Hypothalamus (tissue), 51 donors: ENCODE measurements at regions not wholly inside any gene's neighbourhood (a gene's known extent, or its start where the extent isn't known, plus 50 kb on each side); places are given as distances from the start of the nearest gene placed in this dataset.

ENCODE experiments used
- DNase-seq, 51 donors: peaks; one replicate each; lab custom pipeline; 2025; lab: John Stamatoyannopoulos, UW

DNA sequence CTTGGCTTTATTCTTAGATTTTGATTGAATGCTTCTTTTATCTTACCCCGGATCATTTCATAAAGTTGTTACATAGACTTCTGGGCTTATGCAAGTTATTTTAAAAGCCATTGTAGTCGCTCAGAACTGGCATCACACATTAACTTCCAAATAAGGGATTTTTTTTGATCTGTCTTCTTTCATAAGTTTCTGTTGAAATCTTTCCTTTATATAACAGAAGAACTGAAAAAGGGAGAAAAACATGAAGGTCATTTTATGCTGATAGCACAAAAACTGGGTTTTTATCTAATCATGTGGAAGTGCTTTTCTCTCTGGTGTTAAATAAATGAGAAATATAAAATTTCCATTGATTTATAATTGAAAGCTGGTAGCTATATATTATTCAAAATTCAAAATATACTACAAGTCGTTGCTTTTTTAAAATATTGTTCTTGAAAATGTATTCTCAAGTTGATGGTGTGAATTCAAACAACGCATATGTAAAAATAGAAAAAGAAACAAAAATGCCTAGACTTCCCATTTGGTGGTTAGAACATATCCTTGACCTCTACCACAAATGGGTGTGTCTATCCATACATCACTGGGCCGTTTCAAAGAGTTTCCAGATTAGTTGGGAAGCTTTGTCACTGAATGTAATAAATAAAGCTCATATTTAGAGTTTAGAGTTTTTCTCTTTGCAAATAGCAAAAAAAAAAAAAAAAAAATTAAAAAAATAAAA, 258.3 kb upstream of the ZPLD1 start:
- no peak for DNase-seq

DNA sequence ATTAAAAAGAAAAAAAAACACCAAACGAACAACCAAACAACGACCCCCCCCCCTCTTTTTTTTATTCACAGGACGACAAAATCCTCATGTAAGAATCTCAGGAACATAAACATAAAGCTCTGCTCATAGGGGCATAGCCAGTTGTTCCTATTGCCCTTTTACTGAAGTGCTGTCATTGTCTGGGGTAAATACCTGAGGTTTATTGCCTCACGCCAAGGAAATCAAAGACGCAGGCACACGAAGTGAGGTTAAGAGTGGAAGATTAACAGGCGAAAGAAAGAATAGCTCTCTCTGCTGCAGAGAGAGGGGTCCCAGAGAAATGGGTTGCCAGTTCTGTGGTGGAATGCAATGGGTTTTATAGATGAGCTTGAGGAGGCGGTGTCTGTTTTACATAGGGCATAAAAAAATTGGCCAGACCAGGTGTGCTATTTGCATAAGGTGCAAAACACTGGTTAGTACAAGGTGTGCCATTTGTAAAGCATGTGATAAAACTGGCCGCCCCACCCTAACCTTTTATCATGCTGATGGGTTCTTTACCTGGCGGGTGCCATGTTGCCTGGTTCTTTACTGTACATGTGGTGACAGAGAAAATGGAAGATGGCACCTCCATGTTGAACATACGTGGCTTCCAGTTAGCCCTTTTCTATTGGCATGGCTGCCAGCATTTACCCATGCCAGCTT, 257.6 kb upstream of the ZPLD1 start:
- DNase-seq, result no peak

DNA sequence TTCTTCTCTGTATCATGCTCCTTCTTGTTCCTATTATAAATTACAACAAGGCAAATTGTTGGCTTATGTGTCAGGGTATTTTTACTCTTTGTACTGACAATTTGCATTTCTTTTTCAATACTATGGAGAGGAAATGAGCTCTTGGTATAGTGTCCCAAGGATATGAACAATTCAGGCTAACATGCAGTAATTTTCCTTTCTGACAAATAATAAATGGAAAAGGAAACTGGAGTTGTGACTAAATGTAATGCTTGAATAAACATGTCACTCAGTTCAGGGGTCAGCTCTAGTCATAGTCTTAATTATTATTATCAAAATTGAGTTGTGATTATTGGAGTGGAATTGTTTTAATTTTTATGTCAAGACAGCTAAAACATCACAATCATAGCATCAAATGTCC, 256.0 kb upstream of the ZPLD1 start:
- DNase-seq, result no peak

DNA sequence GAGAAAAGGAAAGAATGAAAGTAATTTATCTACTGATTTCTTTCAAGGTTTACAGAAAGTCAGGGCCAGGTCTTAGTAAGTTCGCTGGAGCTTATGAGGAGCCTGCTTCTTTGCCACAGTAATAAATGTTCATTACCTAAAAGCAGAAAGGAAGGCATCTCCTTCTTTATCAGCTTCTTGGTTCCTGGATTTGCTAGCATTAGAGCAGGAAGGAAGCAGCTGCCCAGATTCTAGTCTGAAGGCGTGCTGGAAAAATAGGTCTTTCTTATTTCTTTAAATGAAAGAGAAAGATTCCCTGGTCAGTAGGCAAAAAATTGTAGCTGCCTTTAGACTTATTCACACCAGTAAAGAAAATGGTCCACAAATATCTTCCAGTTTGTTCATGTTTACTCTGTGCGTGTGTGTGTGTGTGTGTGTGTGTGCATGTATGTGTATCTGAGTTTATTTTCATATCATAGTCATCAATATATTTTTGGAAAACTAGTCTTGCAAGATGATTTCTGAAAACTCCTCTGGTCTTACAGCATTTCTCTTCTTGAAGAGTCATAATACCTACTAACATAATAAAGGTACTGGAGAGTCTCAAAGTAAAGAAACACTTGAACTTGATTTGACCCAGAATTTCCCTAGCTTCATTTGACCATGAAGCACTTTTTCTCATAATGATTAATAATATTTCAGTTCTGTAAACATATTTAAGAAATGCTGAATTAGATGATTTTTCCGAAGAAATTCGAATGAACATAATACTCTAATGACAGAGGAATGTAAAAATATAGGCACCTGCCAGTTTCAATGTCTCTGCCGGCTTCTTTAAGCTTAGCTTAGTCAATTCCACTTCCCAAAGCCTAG, 255.3 kb upstream of the ZPLD1 start:
- no peak for DNase-seq

DNA sequence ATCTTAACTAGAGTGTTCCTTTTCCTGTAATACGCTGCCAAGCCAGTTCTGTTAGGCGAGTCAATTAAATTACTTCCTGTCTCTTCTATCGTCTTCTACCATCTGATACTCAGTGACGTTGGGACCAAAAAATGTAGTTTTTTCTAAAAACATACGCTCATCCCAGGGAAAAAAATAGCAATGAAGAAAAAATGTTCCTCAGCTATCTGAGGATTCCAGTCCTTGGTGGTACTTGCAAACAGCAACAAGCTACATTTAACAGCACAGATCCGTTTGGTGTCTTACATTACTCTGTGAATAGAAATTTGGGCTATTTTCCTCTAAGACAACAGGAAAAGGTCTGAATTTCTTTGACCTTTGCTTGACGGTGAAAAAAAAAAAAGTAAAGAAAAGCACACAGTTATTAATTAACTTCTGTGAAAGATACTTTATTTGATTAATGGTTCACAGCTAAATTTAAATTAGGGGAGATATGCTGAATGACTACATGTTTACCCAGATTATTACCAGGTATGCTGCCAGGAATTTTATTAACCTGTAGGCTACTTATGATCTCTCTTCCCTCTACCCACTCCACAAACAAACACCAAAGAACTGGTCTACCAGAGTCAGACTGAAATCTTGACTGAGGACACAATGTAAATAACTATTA, 254.4 kb upstream of the ZPLD1 start:
- DNase-seq, result no peak

DNA sequence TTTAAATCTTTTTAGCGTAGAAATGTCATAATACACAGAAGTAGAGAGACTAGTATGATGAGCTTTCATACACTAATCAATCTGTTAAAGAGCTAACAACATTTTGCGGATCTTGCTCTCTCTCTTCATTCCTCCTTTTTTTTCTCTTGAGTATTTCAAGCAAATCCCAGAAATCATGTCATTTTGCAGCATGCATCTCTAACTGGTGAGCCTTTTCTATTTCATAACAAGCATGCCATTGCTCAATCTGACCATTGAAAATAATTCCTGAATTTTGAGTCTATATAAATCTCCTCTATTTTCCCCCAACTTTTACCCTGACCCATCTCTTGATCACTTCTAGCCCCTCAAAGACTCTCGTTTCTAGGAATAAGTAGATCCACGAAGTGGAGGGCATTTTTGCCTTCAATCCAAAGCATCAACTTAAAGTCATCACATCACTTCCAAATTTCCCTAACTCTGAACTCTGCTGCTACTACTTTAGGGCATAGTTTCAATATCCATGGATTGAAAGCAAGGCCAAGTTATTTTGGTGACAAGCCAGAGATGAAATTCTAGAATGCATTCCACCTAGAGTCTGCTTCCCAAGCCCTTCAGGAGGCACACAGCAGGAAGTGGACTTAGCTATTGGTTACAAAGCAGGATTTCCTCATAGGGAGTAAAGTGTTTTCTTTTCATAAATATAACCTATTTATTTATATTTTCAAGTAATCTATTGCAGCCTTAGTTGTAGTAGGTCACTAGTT, 253.5 kb upstream of the ZPLD1 start:
- no peak for DNase-seq

DNA sequence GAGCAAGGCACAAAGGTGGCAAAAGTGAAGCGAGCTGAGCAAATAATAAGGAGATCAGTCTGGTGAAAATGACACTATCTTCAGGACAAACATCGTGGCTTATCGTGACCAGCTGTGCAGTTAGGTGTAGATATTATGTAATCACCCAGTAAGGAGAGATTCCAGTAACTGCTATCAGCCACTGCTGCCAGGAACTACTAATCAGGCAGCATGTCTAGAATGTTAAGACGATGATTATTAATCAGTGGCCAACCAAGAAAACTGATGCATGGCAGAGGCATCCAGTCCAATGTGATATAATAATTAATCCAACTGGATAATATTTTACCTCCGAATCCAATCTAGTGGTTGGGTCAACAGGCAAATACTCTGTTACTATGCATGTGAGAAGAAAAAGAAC, 252.7 kb upstream of the ZPLD1 start:
- no peak for DNase-seq

DNA sequence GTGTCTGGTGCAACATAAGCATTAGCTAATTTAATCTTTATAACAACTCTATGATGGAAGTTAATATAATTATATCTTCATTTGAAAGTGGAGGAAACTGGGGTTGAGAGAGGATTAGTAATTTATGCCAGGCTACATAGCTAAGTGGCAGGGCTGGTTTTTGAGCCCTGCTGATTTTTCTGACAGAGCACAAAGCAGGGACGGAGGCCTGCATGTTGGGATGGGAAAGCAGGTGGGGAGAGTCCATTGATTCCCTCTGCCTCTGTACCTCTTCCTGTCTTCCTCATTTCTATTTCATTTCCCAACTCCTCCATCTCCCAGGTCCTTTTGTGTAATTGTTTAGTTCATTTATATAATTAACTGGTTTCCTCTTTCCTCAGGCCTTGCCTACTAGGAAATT, 251.6 kb upstream of the ZPLD1 start:
- no peak for DNase-seq

DNA sequence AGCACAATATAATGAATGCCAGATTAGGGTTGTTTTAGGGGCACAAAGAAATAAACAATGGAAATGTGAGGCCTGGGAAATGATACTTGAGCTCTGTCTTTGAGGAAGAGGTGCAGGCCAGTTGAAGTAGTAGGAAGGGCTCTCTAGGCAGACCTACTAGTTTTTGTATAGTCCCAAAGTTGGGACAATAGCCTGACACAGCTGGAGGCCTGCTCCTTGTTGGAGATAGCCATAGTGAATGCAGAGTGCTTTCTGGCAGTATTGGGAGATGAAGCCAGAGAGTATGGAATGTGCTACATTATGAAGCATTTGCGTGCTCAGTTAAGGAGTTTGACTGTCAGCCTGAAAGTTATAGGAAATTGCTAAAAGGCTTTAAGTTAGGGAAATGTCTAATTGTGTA, 251.2 kb upstream of the ZPLD1 start:
- DNase-seq, result no peak

DNA sequence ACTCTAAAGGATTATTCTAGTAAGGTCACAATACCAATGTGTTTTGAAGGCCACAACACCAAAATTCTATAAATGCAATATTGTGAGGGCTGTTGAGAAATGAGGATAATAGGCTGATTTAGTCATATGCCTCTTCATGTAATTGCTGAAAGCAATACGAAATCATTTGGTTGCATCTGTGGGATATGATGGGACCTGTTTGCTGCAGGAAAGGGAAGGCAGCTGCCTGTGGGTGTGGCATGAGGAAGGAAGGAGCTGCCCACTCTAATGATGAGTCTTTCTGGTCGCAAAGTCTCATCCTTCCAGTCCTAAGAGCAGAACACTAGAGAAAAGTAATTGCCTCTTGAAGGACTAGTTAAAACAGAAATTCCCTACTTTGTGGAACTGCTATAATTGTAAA, 245.3 kb upstream of the ZPLD1 start:
- no peak for DNase-seq

DNA sequence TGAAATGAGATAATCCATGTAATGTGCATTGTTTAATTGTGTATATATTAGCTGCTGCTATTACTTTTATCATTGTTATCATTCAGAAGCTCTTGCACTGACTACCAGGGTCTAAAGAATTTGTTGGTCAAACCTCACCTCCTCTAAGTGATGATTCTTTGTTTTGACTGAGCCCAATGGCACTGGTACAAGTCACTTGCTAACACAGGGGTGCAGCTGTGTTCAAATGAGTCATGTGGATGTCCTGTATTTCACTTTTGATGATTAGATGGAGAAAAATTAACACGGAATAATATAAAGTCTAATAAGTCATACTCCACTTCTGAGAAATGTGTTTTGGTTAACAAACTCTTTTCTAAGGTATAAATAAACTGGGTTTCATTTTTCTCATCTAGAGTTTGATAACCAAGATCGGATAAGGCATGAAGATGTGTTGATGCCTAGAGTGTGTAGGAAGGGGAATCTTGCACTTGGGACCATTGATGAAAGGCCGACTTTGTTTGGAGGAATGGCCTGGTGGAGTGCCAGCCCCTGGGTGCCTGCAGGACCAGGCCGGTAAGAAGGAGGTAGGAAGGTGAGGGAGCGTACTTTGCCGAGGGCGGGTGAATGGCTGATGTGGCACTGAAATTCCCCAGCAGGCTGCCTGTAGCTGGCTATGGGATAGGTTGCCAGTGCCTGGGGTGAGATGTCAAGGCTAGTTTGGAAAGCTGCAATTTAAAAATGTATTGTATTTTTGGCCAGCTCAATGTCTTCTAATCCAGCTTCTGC, 244.7 kb upstream of the ZPLD1 start:
- DNase-seq, result no peak

DNA sequence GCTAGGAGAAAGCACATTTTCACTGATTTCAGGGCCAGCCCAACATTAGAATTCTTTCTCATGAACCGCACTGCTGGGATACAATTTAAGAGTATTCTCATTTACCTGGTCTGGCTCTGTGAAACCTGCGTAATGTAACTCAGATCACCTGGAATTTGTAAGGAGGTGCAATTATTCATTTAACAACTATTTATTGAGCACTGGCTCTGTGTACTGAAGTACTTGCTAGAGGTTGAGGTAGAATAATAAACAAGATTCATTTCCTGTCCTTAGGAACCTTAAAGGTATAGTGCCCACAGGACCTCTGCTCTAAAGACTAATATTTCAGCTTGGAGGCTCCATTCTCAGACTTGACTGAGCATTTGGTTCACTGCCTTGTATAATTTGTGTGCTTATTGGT, 242.2 kb upstream of the ZPLD1 start:
- DNase-seq, result no peak

DNA sequence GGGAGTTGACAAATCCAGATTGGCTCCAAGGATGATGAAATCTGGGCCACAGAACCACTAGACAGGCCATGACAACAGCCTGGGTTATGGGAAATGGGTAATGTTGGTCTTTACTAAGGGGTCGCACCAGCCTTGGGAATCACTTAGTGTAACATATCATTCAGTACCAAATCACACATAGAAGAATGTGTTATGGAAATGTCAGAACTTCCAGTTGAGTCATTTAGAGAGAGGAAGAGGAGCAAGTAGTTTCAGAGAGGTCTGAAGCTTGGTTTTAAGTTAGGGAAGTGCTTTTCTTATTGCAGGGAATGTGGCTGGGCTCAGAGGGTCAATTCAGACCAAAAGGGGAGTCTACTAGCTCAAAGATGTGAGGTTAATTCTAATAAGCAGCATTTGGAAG, 241.6 kb upstream of the ZPLD1 start:
- DNase-seq, result no peak

DNA sequence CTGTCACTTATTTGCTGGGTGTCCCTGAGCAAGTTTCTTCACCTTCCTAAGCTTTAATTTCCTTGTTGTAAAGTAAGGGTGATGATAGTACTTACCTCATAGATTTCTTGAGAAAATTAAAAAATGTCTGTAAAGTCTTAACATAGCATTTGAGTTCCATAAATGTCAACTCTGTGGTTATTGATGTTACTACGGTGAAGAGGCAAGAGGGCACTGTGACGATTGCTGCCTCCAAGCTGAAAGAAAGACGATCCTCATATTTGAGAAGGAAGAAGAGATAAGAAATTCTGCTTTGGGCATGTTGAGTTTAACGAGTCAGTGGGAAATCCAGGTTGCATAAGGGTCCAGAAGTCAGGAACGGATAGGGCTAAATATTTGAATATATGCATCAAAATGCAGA, 240.8 kb upstream of the ZPLD1 start:
- DNase-seq, result no peak

DNA sequence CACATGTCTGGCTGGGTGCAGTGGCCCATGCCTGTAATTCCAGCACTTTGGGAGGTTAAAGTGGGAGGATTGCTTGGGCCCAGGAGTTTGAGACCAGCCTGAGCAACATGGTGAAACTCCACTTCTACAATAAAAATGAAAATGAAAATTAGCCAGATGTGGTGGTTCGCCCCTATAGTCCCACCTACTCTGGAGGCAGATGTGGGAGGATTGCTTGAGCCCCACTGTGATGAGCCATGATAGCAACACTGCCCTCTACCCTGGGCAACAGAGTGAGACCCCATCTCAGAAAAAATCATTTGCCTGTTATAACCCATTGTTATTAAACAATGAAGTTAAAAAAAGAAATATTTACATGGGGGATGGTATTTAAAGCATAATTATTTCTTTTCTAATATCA, 240.1 kb upstream of the ZPLD1 start:
- DNase-seq, result no peak

DNA sequence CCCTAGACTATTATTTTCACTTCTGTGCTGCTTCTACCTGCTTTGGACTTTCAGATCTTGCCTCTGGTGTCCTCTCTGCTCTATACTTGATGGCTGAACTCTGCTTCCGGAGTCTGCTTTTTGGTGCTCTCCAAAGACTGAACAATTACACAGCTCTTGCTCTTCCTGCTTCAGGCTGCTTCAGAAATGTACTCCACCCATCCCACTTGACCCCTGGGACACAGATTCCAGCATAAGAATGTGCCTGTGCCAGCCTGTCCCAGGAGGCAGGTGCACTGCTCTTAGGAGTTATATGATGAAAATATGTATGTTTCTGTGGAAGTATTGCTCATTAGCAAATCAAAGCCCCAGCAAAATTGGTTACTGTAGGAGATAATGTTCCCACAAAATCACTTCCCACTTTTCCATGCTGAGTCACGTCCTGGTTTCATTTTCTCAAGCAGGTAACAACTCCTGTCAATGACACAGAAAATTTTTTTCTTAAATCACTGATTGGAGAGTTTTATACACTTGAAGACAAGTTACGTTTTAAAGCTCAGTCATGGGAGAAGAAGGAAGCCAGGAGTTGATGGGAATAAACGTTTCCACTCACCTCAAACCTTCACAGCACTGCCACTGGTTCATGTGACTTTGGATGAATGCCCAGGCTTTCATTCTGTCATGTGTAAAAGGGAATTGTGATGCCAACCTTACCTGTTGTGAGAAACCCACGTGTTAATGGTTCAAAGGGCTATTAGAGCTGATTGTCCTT, 239.4 kb upstream of the ZPLD1 start:
- peak in 1 of 51 donors; percentile 1 for DNase-seq

DNA sequence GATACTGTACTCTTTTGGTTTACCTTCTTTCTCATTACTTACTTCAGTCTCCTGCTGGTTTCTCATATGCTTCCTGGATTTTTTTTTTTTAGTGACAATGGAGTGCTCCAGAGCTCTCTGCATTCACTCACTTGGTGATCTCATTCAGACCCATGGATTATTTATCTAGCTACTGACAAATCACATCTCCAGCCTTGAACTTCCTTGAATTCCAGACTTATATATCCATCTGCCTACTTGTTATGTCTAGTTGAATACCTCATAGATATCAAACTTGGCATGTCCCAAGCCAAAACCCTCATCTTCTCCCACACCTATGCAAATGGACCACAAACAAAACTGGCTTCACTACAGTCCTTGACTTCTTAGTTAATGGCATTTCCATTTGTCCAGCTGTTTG, 234.7 kb upstream of the ZPLD1 start:
- DNase-seq, result no peak

DNA sequence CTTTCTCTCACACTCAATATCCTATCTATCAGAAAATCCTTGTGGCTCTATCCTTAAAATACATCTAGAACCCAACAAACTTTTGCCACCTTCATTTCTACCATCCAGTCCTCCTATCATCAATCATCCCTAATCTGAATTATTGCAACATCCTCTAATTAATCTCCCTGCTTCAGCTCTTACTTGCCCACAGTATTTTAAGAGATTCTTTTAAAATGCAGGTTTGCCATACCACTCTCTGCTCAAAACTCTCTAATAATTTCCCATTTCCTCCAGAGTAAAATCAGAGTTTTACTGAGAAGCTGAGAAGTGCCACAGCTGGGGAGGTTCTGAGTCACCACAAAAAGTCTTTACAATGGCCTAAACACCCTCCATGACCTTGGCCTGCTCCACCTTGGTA, 234.3 kb upstream of the ZPLD1 start:
- no peak for DNase-seq

DNA sequence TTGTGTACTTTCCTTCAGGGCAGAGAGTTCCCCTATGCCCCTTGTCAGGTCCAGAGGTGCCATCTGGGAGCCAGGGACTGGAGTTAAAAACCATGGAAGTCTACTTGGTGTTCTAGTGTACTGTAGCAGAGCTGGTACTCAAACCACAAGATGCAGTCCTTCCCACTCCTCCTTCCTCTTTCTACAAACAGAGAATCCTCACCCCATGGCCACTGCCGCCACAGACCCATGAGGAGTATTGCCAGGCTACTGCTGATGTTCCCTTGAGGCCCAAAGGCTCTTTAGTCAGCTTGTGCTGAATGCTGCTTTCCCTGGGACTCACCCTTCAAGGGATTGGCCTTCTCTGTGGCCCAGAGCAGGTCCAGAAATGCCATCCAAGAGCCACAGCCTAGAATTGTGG, 229.2 kb upstream of the ZPLD1 start:
- DNase-seq, result peak in 2 of 51 donors; percentile 7 to 10
